ENCODE measurements at regions not wholly inside any gene's neighbourhood (a gene's known extent, or its start where the extent isn't known, plus 50 kb on each side); places are given as distances from the start of the nearest gene placed in this dataset.

DNA sequence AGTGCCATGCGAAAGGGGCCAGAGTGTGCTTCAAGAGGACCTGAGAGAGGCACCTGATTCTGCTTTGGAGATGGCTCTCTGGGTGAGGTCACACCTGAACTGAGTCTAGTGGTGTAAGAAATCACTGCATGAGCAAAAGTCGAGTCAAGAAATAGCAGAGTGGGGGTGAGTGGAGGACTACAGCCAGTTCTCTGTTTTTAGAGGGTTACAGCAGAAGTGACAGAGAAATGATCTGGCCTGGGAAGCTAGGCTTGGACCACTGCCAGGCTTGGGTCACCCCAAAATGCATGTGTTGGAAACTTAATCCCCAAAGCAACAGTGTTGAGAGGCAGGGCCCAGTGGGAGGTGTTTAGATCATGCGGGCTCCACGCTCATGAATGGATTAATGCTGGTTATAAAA lies 312.0 kb downstream of the CBLN1 start:
- Mint-ChIP-seq H3K9me3 (no peaks in the 10 kb centered on the region), H3K27ac (no peak overlapping the region), H3K36me3 (ENCODE audit: low read depth) (no peaks in the 10 kb centered on the region), H3K4me1 (peaks cover 63% of the 10 kb centered on the region), H3K4me3 (no peak overlapping the region), H3K27me3 (ENCODE audit: low read depth, poor library complexity) (peaks cover 9% of the 10 kb centered on the region)
- no peak for DNase-seq
- TF ChIP-seq, protein P1, sequence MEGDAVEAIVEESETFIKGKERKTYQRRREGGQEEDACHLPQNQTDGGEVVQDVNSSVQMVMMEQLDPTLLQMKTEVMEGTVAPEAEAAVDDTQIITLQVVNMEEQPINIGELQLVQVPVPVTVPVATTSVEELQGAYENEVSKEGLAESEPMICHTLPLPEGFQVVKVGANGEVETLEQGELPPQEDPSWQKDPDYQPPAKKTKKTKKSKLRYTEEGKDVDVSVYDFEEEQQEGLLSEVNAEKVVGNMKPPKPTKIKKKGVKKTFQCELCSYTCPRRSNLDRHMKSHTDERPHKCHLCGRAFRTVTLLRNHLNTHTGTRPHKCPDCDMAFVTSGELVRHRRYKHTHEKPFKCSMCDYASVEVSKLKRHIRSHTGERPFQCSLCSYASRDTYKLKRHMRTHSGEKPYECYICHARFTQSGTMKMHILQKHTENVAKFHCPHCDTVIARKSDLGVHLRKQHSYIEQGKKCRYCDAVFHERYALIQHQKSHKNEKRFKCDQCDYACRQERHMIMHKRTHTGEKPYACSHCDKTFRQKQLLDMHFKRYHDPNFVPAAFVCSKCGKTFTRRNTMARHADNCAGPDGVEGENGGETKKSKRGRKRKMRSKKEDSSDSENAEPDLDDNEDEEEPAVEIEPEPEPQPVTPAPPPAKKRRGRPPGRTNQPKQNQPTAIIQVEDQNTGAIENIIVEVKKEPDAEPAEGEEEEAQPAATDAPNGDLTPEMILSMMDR (IDR thresholded peaks at IDR 0.05) = no peak

DNA sequence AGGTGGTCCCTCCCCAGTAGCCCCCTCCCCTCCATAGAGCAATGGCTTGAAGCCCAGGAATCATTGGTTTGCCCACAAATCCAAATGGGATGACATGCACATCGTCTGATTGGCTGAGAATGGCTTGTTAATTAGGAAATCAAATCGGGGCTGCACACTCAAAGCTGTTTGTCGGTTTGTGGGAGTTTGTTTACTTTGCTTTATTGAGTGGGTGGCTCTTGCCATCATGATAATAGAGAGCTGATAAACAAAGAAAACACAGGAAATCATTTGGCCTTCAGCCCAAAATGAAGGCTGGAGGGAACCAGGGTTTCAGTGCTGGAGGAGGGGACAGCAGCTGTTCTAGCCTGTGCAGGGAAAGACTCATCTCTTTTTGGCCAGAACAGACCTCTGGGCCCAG lies 316.3 kb downstream of the CBLN1 start:
- Mint-ChIP-seq H3K4me3 (no peak overlapping the region), H3K9me3 (peaks cover 2% of the 10 kb centered on the region), H3K27ac (no peak overlapping the region), H3K27me3 (ENCODE audit: low read depth, poor library complexity) (peaks cover 16% of the 10 kb centered on the region), H3K4me1 (peaks cover 62% of the 10 kb centered on the region), H3K36me3 (ENCODE audit: low read depth) (no peaks in the 10 kb centered on the region)
- TF ChIP-seq, protein P1 (IDR thresholded peaks at IDR 0.05) = no peak
- DNase-seq = no peak

DNA sequence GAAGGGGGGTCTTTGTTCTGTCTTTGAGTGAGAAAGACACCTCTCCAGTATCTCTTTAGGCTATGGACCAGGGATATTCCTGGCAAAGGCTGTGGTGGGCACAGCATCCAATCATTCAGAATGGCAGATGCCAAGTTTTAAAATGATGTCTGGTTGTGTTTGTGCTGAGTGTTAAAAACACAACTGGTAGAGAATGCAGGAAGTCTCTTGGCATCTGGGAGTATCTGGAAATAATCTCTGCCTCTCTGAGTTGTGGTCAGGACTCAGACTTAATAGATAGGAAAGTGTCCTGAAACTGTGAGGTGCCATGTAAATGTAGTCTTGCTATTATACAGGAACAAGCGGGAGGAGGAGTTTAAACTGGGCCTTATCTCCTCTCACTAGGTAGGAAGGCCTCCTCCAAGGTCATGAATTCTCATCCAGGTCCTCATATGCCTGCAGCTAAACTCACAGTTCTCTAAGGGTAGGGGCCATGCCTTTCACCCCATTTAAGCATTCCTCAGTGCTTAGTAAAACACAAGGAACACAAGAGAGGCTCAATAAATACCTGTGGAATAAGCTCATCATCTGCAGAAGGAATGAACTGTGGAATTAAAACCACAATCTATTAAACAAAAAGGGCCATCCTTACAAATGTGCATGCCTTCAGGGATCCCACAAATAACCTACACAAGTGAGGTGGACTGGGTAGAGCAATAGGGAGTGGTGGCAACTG lies 317.6 kb downstream of the CBLN1 start:
- no peaks in the 10 kb centered on the region for H3K36me3 Mint-ChIP-seq (ENCODE audit: low read depth)
- H3K27me3 Mint-ChIP-seq (ENCODE audit: low read depth, poor library complexity) = peaks cover 16% of the 10 kb centered on the region
- peaks cover 5% of the 10 kb centered on the region for H3K9me3 Mint-ChIP-seq
- TF ChIP-seq, protein P1 (IDR thresholded peaks at IDR 0.05) = no peak
- peaks cover 62% of the 10 kb centered on the region for H3K4me1 Mint-ChIP-seq
- H3K4me3 Mint-ChIP-seq = no peak overlapping the region
- H3K27ac Mint-ChIP-seq = no peak overlapping the region
- DNase-seq = no peak

DNA sequence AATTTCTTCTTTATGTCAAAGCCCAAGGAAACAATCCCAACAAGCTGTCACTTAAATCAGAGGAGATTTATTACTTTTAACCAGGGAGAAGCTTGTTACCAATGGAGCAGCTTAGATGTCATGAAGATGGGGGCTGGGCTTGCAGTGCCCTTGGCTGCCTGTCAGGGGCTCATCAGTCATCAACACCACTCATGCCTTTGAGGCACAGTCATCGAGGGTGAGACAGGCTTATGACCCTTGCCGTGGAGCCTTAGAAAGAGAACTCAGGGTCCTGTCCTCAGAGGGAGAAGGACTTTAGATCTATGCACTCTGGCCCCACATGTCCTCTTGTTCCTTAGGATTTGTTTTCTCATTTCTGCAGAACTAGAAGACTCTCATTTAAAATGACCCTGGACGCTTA lies 318.3 kb downstream of the CBLN1 start:
- Mint-ChIP-seq H3K9me3 (peaks cover 5% of the 10 kb centered on the region), H3K27me3 (ENCODE audit: low read depth, poor library complexity) (peaks cover 16% of the 10 kb centered on the region), H3K36me3 (ENCODE audit: low read depth) (no peaks in the 10 kb centered on the region), H3K4me1 (peaks cover 63% of the 10 kb centered on the region), H3K4me3 (no peak overlapping the region), H3K27ac (no peak overlapping the region)
- TF ChIP-seq, protein P1 (IDR thresholded peaks at IDR 0.05) = no peak
- no peak for DNase-seq

DNA sequence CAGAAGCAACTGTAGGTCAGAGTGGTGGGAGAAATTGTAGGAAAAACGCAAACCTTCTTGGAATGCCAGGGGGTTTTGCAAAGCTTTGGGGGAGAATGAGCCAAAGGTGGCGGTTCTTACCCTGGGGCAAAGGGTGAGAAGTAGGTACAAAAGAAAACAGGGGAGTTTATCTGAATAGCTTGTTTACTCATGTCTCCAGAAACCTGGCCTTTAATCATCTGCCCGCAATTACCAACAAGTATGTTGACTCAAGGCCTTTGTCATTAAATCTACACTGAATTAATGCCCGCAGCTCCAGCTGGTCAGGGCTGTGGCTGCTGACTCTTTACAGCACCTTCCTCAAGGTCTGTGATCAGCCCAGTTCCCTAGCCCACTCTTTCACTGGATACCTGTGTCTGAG lies 320.1 kb downstream of the CBLN1 start:
- Mint-ChIP-seq H3K27me3 (ENCODE audit: low read depth, poor library complexity) (peaks cover 12% of the 10 kb centered on the region), H3K4me3 (no peak overlapping the region), H3K4me1 (peaks cover 55% of the 10 kb centered on the region), H3K9me3 (peaks cover 5% of the 10 kb centered on the region), H3K27ac (no peak overlapping the region), H3K36me3 (ENCODE audit: low read depth) (no peaks in the 10 kb centered on the region)
- no peak for DNase-seq
- TF ChIP-seq, protein P1 (IDR thresholded peaks at IDR 0.05) = no peak

DNA sequence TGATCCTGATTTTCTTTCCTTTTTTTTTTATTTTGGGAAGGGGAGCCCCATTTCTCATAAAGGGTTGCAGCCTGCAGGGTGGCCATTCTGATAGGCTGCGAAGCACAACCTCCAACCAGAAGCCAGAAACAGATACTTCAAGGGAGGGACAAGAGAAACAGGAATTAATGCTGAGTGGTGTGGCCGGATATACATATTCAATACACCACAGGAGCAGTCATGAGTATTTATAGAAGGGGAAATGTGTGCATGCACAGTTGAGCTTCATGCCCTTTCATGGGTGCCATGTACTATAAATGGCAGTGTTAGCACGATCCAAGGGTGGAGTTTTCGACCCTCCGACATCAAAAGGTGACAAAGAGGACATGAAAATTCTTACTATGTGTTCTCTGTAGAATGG lies 320.8 kb downstream of the CBLN1 start:
- TF ChIP-seq, protein P1 (IDR thresholded peaks at IDR 0.05) = no peak

More for the DNA sequence above, 320.8 kb downstream of the CBLN1 start:
- H3K27ac Mint-ChIP-seq = no peak overlapping the region
- peaks cover 5% of the 10 kb centered on the region for H3K9me3 Mint-ChIP-seq
- H3K4me1 Mint-ChIP-seq = peaks cover 56% of the 10 kb centered on the region
- DNase-seq = no peak
- H3K36me3 Mint-ChIP-seq (ENCODE audit: low read depth) = no peaks in the 10 kb centered on the region
- no peak overlapping the region for H3K4me3 Mint-ChIP-seq
- H3K27me3 Mint-ChIP-seq (ENCODE audit: low read depth, poor library complexity) = peaks cover 10% of the 10 kb centered on the region

All from nephron progenitor cell (in vitro differentiated cells).